T-helper 2 cell treated with Interferon-gamma antibody and Interleukin-4, amounts not matched to agents 5 μg/mL and 100 μg/mL, for 36 hours (primary cell): ENCODE measurements at regions not wholly inside any gene's neighbourhood (a gene's known extent, or its start where the extent isn't known, plus 50 kb on each side); places are given as distances from the start of the nearest gene placed in this dataset.

Experiments used
- DNase-seq: peaks from one replicate; pipeline ENCODE4 v3.0.0; 2021; ENCODE audit warnings: low spot score
- H3K27ac Mint-ChIP-seq: one replicate; pipeline ENCODE4 v1.8.0; 2021; ENCODE audit warnings: mild to moderate bottlenecking, mixed read lengths
- H3K27me3 Mint-ChIP-seq: one replicate; pipeline ENCODE4 v1.8.0; 2021; ENCODE audit warnings: low read depth, mixed read lengths
- H3K36me3 Mint-ChIP-seq: one replicate; pipeline ENCODE4 v1.8.0; 2021; ENCODE audit warnings: low read depth, mixed read lengths
- H3K4me1 Mint-ChIP-seq: one replicate; pipeline ENCODE4 v1.8.0; 2021; ENCODE audit warnings: low read depth, mixed read lengths
- H3K4me3 Mint-ChIP-seq: one replicate; pipeline ENCODE4 v1.8.0; 2022; ENCODE audit warnings: mild to moderate bottlenecking, moderate library complexity, mixed read lengths
- H3K9me3 Mint-ChIP-seq: one replicate; pipeline ENCODE4 v1.8.0; 2021; ENCODE audit warnings: mixed read lengths

- Mint-ChIP-seq H3K9me3 (no peaks in the 10 kb centered on the region), H3K36me3 (no peaks in the 10 kb centered on the region), H3K27ac (no peak overlapping the region), H3K4me3 (no peak overlapping the region), H3K27me3 (no peaks in the 10 kb centered on the region), H3K4me1 (no peaks in the 10 kb centered on the region)
- DNase-seq = no peak
Observed at GRCh38 chr12:18207266-18207665, 54.1 kb upstream of the PIK3C2G start.

GRCh38 chr12:18206198-18206597 lies 55.1 kb upstream of the PIK3C2G start:
- H3K4me1 Mint-ChIP-seq = no peaks in the 10 kb centered on the region
- no peak overlapping the region for H3K4me3 Mint-ChIP-seq
- no peaks in the 10 kb centered on the region for H3K27me3 Mint-ChIP-seq
- H3K36me3 Mint-ChIP-seq = no peaks in the 10 kb centered on the region
- H3K27ac Mint-ChIP-seq = no peak overlapping the region
- no peaks in the 10 kb centered on the region for H3K9me3 Mint-ChIP-seq
- DNase-seq = no peak

DNA sequence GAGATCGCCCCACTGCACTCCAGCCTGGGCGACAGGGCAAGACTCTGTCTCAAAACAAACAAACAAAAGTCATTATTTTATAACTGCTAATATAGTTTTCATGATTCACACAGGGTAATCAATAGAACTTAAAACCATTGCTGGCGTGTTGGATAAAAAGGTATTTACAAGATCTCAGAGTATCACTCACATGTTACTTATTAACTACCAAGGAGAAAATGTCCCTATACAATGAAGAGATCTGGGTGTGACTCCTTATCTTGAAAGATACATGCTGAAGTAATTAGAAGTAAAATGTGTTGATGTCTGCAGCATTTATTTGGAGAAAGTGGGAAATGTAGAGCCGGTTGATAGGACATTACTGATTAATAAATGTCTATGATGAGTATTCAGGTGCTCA lies 57.3 kb upstream of the PIK3C2G start:
- no peak overlapping the region for H3K27ac Mint-ChIP-seq
- no peak overlapping the region for H3K4me3 Mint-ChIP-seq
- H3K4me1 Mint-ChIP-seq = no peaks in the 10 kb centered on the region
- no peaks in the 10 kb centered on the region for H3K27me3 Mint-ChIP-seq
- no peak for DNase-seq
- no peaks in the 10 kb centered on the region for H3K36me3 Mint-ChIP-seq
- no peaks in the 10 kb centered on the region for H3K9me3 Mint-ChIP-seq

DNA sequence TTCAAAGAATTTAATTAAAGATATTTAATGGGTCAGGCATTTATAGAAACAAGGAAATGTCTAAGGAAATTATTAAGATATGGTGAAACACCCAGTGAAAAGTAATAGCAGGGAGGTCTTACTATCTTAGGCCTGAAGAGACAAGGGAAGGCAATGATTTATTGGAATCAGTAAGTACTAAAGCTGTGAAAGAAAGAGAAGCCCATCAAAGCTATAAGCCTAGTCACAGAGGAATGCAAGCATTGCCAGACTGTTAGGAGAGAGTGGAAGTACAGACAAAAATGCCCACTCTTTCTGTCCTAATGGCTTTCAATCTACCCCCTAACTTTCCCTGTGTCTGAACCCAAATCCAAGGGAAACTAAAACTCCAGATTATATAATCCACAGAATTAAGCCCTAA lies 69.2 kb upstream of the PIK3C2G start:
- no peak overlapping the region for H3K27ac Mint-ChIP-seq
- no peak for DNase-seq
- no peaks in the 10 kb centered on the region for H3K27me3 Mint-ChIP-seq
- no peak overlapping the region for H3K4me3 Mint-ChIP-seq
- H3K4me1 Mint-ChIP-seq = no peaks in the 10 kb centered on the region
- H3K36me3 Mint-ChIP-seq = no peaks in the 10 kb centered on the region
- peaks cover 13% of the 10 kb centered on the region for H3K9me3 Mint-ChIP-seq

- no peaks in the 10 kb centered on the region for H3K4me1 Mint-ChIP-seq
- no peaks in the 10 kb centered on the region for H3K36me3 Mint-ChIP-seq
- no peak overlapping the region for H3K27ac Mint-ChIP-seq
- H3K27me3 Mint-ChIP-seq = no peaks in the 10 kb centered on the region
- H3K9me3 Mint-ChIP-seq = peaks cover 7% of the 10 kb centered on the region
- H3K4me3 Mint-ChIP-seq = no peak overlapping the region
- DNase-seq = no peak
Observed at GRCh38 chr12:18183141-18183540, 78.2 kb upstream of the PIK3C2G start.

- Mint-ChIP-seq H3K36me3 (no peaks in the 10 kb centered on the region), H3K27ac (no peak overlapping the region), H3K4me1 (no peaks in the 10 kb centered on the region), H3K27me3 (no peaks in the 10 kb centered on the region), H3K9me3 (peaks cover 9% of the 10 kb centered on the region), H3K4me3 (no peak overlapping the region)
- DNase-seq = no peak
Observed at GRCh38 chr12:18171571-18171970, 81.6 kb upstream of the RERGL start.

GRCh38 chr12:18168016-18168415 lies 78.0 kb upstream of the RERGL start:
- H3K27me3 Mint-ChIP-seq = no peaks in the 10 kb centered on the region
- DNase-seq = no peak
- peaks cover 12% of the 10 kb centered on the region for H3K4me1 Mint-ChIP-seq
- H3K36me3 Mint-ChIP-seq = peaks cover 5% of the 10 kb centered on the region
- H3K4me3 Mint-ChIP-seq = no peak overlapping the region
- peaks cover 12% of the 10 kb centered on the region for H3K9me3 Mint-ChIP-seq
- H3K27ac Mint-ChIP-seq = no peak overlapping the region

GRCh38 chr12:18165889-18166288 lies 75.9 kb upstream of the RERGL start:
- Mint-ChIP-seq H3K4me1 (peaks cover 12% of the 10 kb centered on the region), H3K27me3 (no peaks in the 10 kb centered on the region), H3K9me3 (peaks cover 11% of the 10 kb centered on the region), H3K36me3 (peaks cover 5% of the 10 kb centered on the region), H3K4me3 (peak overlapping the region; percentile 59), H3K27ac (peak overlapping the region; percentile 74)
- DNase-seq = no peak

GRCh38 chr12:18165422-18165871 lies 75.5 kb upstream of the RERGL start:
- peak overlapping the region; percentile 74 for H3K27ac Mint-ChIP-seq
- DNase-seq = peak; percentile 39

DNA sequence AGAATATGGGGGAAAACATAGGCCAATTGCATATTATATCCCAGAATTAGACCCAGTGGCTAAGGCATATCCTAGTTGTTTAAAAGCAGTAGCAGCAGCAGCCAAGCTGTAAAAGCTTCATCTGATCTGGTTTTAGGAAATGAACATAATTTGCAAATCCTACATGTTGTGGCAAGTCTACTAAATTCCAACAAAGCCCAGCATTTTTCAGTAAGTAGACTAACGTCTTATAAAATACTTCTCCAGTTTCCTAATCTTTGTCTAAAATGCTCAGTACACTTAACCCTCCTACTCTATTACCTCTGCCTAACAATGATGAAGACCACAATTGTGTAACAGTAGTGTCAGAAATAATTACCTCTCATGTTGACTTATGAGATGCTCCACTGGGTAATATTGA lies 70.9 kb upstream of the RERGL start:
- no peak for DNase-seq
- no peaks in the 10 kb centered on the region for H3K27me3 Mint-ChIP-seq
- H3K4me1 Mint-ChIP-seq = peaks cover 10% of the 10 kb centered on the region
- H3K4me3 Mint-ChIP-seq = no peak overlapping the region
- peaks cover 5% of the 10 kb centered on the region for H3K36me3 Mint-ChIP-seq
- H3K9me3 Mint-ChIP-seq = peaks cover 15% of the 10 kb centered on the region
- H3K27ac Mint-ChIP-seq = no peak overlapping the region

More at GRCh38 chr12:18165422-18165871, 75.5 kb upstream of the RERGL start:
- H3K4me3 Mint-ChIP-seq = peak overlapping the region; percentile 59
- peaks cover 11% of the 10 kb centered on the region for H3K9me3 Mint-ChIP-seq
- H3K36me3 Mint-ChIP-seq = peaks cover 5% of the 10 kb centered on the region
- H3K27me3 Mint-ChIP-seq = no peaks in the 10 kb centered on the region
- H3K4me1 Mint-ChIP-seq = peaks cover 12% of the 10 kb centered on the region

GRCh38 chr12:18158774-18159557 lies 69.0 kb upstream of the RERGL start:
- Mint-ChIP-seq H3K9me3 (peaks cover 12% of the 10 kb centered on the region), H3K27me3 (no peaks in the 10 kb centered on the region), H3K4me3 (no peak overlapping the region), H3K27ac (no peak overlapping the region), H3K36me3 (peaks cover 2% of the 10 kb centered on the region), H3K4me1 (no peaks in the 10 kb centered on the region)
- DNase-seq = no peak

DNA sequence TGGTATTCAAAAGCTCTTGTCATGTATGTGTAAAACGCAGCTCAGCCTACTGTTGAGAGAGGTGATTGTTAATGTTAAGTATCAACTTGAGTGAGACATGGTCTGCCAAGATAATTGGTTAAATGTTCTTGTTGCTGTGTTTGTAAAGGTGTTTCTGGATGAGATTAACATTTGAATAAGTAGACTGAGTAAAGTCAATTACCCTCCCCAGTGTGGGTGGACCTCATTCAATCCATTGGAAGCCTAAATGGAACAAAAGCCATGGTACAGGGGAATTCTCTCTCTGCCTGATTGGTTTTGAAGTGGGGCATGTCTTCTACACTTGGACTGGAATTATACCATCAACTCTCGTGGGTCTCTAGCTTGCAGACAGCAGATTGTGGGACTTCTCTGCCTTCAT lies 63.8 kb upstream of the RERGL start:
- H3K4me1 Mint-ChIP-seq = no peaks in the 10 kb centered on the region
- no peak overlapping the region for H3K4me3 Mint-ChIP-seq
- no peaks in the 10 kb centered on the region for H3K27me3 Mint-ChIP-seq
- no peak overlapping the region for H3K27ac Mint-ChIP-seq
- DNase-seq = no peak
- H3K9me3 Mint-ChIP-seq = peaks cover 4% of the 10 kb centered on the region
- no peaks in the 10 kb centered on the region for H3K36me3 Mint-ChIP-seq

GRCh38 chr12:18151036-18151435 lies 61.0 kb upstream of the RERGL start:
- no peaks in the 10 kb centered on the region for H3K36me3 Mint-ChIP-seq
- H3K27ac Mint-ChIP-seq = no peak overlapping the region

DNA sequence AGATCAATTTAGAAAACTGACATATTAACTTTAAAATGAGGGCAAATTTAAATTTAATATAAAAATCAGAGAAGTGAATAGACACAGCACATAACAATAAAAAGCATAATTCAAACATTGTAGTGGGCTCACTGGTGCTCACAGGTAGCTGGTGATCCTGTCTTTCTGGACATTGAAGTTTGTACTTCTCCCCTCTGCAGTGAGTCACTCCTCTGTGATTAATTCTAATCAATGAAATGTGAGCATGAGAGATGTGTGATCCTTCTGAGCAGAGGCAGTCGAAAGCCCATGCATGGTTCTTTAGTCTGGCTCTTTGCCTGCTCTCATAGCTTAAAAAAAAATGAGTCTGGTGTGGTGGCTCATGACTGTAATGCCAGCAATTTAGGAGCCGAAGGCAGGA lies 59.0 kb upstream of the RERGL start:
- Mint-ChIP-seq H3K4me3 (no peak overlapping the region), H3K27ac (no peak overlapping the region), H3K36me3 (no peaks in the 10 kb centered on the region), H3K27me3 (no peaks in the 10 kb centered on the region), H3K9me3 (no peaks in the 10 kb centered on the region), H3K4me1 (no peaks in the 10 kb centered on the region)
- no peak for DNase-seq

More at GRCh38 chr12:18151036-18151435, 61.0 kb upstream of the RERGL start:
- Mint-ChIP-seq H3K27me3 (no peaks in the 10 kb centered on the region), H3K9me3 (no peaks in the 10 kb centered on the region), H3K4me1 (no peaks in the 10 kb centered on the region), H3K4me3 (no peak overlapping the region)
- DNase-seq = no peak

- no peaks in the 10 kb centered on the region for H3K4me1 Mint-ChIP-seq
- no peak overlapping the region for H3K4me3 Mint-ChIP-seq
Observed at GRCh38 chr12:18146363-18146762, 56.4 kb upstream of the RERGL start.

More at GRCh38 chr12:18146363-18146762, 56.4 kb upstream of the RERGL start:
- no peak overlapping the region for H3K27ac Mint-ChIP-seq
- no peaks in the 10 kb centered on the region for H3K36me3 Mint-ChIP-seq
- H3K9me3 Mint-ChIP-seq = no peaks in the 10 kb centered on the region
- DNase-seq = no peak
- no peaks in the 10 kb centered on the region for H3K27me3 Mint-ChIP-seq
